ENCODE measurements at regions not wholly inside any gene's neighbourhood (a gene's known extent, or its start where the extent isn't known, plus 50 kb on each side); places are given as distances from the start of the nearest gene placed in this dataset.

- Histone ChIP-seq H3K36me3 (ENCODE audit: control insufficient read depth, insufficient read depth, low read length) (no peaks in the 10 kb centered on the region), H3K79me2 (ENCODE audit: control insufficient read depth, insufficient read depth, low read length) (no peaks in the 10 kb centered on the region), H3K4me3 (no peak overlapping the region), H2AFZ (ENCODE audit: low read depth, low read length) (no peak overlapping the region), H3K4me2 (ENCODE audit: insufficient read depth, low read length) (no peak overlapping the region), H3K9me3 (replicated peaks; ENCODE audit: control insufficient read depth, insufficient read depth, low read depth, low read length) (no peaks in the 10 kb centered on the region), H3K27me3 (ENCODE audit: control insufficient read depth in 2 of 2, insufficient read depth in 2 of 2, low read length in 2 of 2) (no peaks in the 10 kb centered on the region), H4K20me1 (replicated peaks; ENCODE audit: control insufficient read depth, insufficient read depth, low read length) (no peaks in the 10 kb centered on the region), H3K27ac (ENCODE audit: extremely low read depth, low read depth, low read length) (no peak overlapping the region), H3K4me1 (replicated peaks in 1 of 2; ENCODE audit: control insufficient read depth in 2 of 2, insufficient read depth in 2 of 2, low read length in 2 of 2) (no peaks in the 10 kb centered on the region), H3K9me1 (ENCODE audit: control insufficient read depth, insufficient read depth, low read length) (no peaks in the 10 kb centered on the region), H3K9ac (ENCODE audit: insufficient read depth in 1 of 2, low read depth in 2 of 2, low read length in 2 of 2) (no peak overlapping the region)
- no peak for ATAC-seq
- intact Hi-C loops (cut with micrococcal nuclease), result no loop called here
- no TSS peak for BruUV-seq (replicated peaks)
- no peak for FAIRE-seq
- POLR2A ChIA-PET, result interaction anchor here (0.5 to 0.9 kb wide), 2 partner anchors 285 to 865 kb away, joined by 3 read pairs; no protein-coding TSS in a partner anchor
- 0% methylated on average over 2 of the region's 2 CpGs for WGBS (ENCODE audit: insufficient coverage, low coverage, missing lambda C conversion rate)
- TF ChIP-seq ZFP36 (IDR thresholded peaks at IDR 0.05; ENCODE audit: low read depth, low read length, partially characterized antibody) (peak; percentile 66), RBM25 (IDR thresholded peaks at IDR 0.05; ENCODE audit: low read depth, low read length, severe bottlenecking) (peak; percentile 95), HCFC1 (IDR thresholded peaks at IDR 0.05; ENCODE audit: low read depth, low read length) (no peak)
- CTCF ChIA-PET (ENCODE audit: low intra/inter-chr PET ratio), result no interaction called here
- DNase-seq (ENCODE audit: extremely low read depth in 1 of 4, low spot score in 3 of 4), result no peak
- in situ Hi-C loops (cut with MboI), result no loop called here
Observed at GRCh38 chr3:55175423-55175822, 247.6 kb upstream of the LRTM1 start.

GRCh38 chr3:55174747-55175146, 246.9 kb upstream of the LRTM1 start:
- no peak overlapping the region for H3K4me2 ChIP-seq (ENCODE audit: insufficient read depth, low read length)
- 0% methylated on average over 4 of the region's 4 CpGs for WGBS (ENCODE audit: insufficient coverage, low coverage, missing lambda C conversion rate)
- no peaks in the 10 kb centered on the region for H4K20me1 ChIP-seq (replicated peaks; ENCODE audit: control insufficient read depth, insufficient read depth, low read length)
- DNase-seq (ENCODE audit: extremely low read depth in 1 of 4, low spot score in 3 of 4) (no peak), FAIRE-seq (no peak), ATAC-seq (no peak)
- H3K79me2 ChIP-seq (ENCODE audit: control insufficient read depth, insufficient read depth, low read length), result no peaks in the 10 kb centered on the region
- TF ChIP-seq ZNF384 (IDR thresholded peaks at IDR 0.05; ENCODE audit: low read depth, low read length), result no peak
- TF ChIP-seq ZNF12 (CRISPR knock-in tag; IDR thresholded peaks at IDR 0.05), result no peak
- TF ChIP-seq ZNF785 (CRISPR knock-in tag; IDR thresholded peaks at IDR 0.05), result no peak
- no peak for TF ChIP-seq NELFE (IDR thresholded peaks at IDR 0.05; ENCODE audit: insufficient read depth, insufficient read length)
- no peak for TF ChIP-seq NFATC3 (IDR thresholded peaks at IDR 0.05)
- no peak for TF ChIP-seq ZNF77 (CRISPR knock-in tag; IDR thresholded peaks at IDR 0.05)
- TF ChIP-seq POLR3G (IDR thresholded peaks at IDR 0.05; ENCODE audit: extremely low read depth, insufficient read length, insufficient replicate concordance), result no peak
- TF ChIP-seq SNAPC5 (CRISPR knock-in tag; IDR thresholded peaks at IDR 0.05), result no peak
- no peak for TF ChIP-seq ARID1B (IDR thresholded peaks at IDR 0.05)
- TF ChIP-seq MTF1 (CRISPR knock-in tag; IDR thresholded peaks at IDR 0.05; ENCODE audit: borderline replicate concordance), result no peak
- TF ChIP-seq PTTG1 (tag; IDR thresholded peaks at IDR 0.05; ENCODE audit: low read depth), result no peak
- H3K36me3 ChIP-seq (ENCODE audit: control insufficient read depth, insufficient read depth, low read length), result no peaks in the 10 kb centered on the region
- no peak overlapping the region for H3K9ac ChIP-seq (ENCODE audit: insufficient read depth in 1 of 2, low read depth in 2 of 2, low read length in 2 of 2)
- H3K4me1 ChIP-seq (replicated peaks in 1 of 2; ENCODE audit: control insufficient read depth in 2 of 2, insufficient read depth in 2 of 2, low read length in 2 of 2), result no peaks in the 10 kb centered on the region
- in situ Hi-C loops (cut with MboI) (no loop called here), intact Hi-C loops (cut with micrococcal nuclease) (no loop called here)
- CTCF ChIA-PET (ENCODE audit: low intra/inter-chr PET ratio), result no interaction called here
- no TSS peak for BruUV-seq (replicated peaks)
- no peaks in the 10 kb centered on the region for H3K9me1 ChIP-seq (ENCODE audit: control insufficient read depth, insufficient read depth, low read length)
- POLR2A ChIA-PET, result interaction anchor here (0.6 kb wide), 1 partner anchor 31 kb away, joined by 3 read pairs; no protein-coding TSS in a partner anchor
- no peak overlapping the region for H3K4me3 ChIP-seq
- no peak overlapping the region for H2AFZ ChIP-seq (ENCODE audit: low read depth, low read length)
- no peaks in the 10 kb centered on the region for H3K9me3 ChIP-seq (replicated peaks; ENCODE audit: control insufficient read depth, insufficient read depth, low read depth, low read length)
- H3K27me3 ChIP-seq (ENCODE audit: control insufficient read depth in 2 of 2, insufficient read depth in 2 of 2, low read length in 2 of 2), result no peaks in the 10 kb centered on the region
- H3K27ac ChIP-seq (ENCODE audit: extremely low read depth, low read depth, low read length), result no peak overlapping the region
